D721Med (cell line): ENCODE measurements at regions not wholly inside any gene's neighbourhood (a gene's known extent, or its start where the extent isn't known, plus 50 kb on each side); places are given as distances from the start of the nearest gene placed in this dataset.
"Not testable (repeated sequence)": the region's sequence is repeated elsewhere in the genome, so short reads cannot be mapped to it uniquely, and the experiment has no call there.

Experiments
- DNase-seq: peaks from one replicate; pipeline ENCODE4 v3.0.0; 2011; ENCODE audit warnings: low spot score; ENCODE audit not compliant: insufficient read length
- FAIRE-seq: peaks from 2 replicates; lab custom pipeline; 2011; peaks lifted over from hg19 to GRCh38; lab: Jason Lieb, UNC
- CTCF ChIP-seq: IDR thresholded peaks from 2 replicates; pipeline ENCODE4 v1.5.1; 2012; ENCODE audit warnings: mild to moderate bottlenecking, control low read depth; ENCODE audit not compliant: insufficient read depth; ENCODE audit errors: missing control alignments

GRCh38 chr7:125926621-125927020, 997.0 kb upstream of the POT1 start:
- TF ChIP-seq CTCF: no peak
- DNase-seq (no peak), FAIRE-seq (no peak)

- no peak for FAIRE-seq
- no peak for TF ChIP-seq CTCF
- DNase-seq: no peak
Observed at GRCh38 chr7:125924037-125924436, 994.4 kb upstream of the POT1 start.

- DNase-seq, FAIRE-seq: not testable (repeated sequence)
Observed at GRCh38 chr7:125915381-125915948, 985.8 kb upstream of the POT1 start.

- TF ChIP-seq CTCF: no peak
- DNase-seq: no peak
- no peak for FAIRE-seq
Observed at GRCh38 chr7:125908711-125909110, 979.1 kb upstream of the POT1 start.

GRCh38 chr7:125899577-125899976, 970.0 kb upstream of the POT1 start:
- FAIRE-seq: no peak
- TF ChIP-seq CTCF: no peak
- DNase-seq: no peak

GRCh38 chr7:125892434-125892833, 962.8 kb upstream of the POT1 start:
- no peak for DNase-seq
- FAIRE-seq: no peak
- no peak for TF ChIP-seq CTCF

GRCh38 chr7:125878988-125879387, 949.4 kb upstream of the POT1 start:
- DNase-seq (no peak), FAIRE-seq (no peak)
- no peak for TF ChIP-seq CTCF
